Colonic mucosa (tissue), 4 donors: ENCODE measurements at regions not wholly inside any gene's neighbourhood (a gene's known extent, or its start where the extent isn't known, plus 50 kb on each side); places are given as distances from the start of the nearest gene placed in this dataset.

Experiments
- DNase-seq: peaks from one replicate; pipeline ENCODE4 v3.0.0-alpha.2; 2020
- H3K27ac ChIP-seq: fragments of 200-600 bp; one replicate; pipeline ENCODE4 v1.8.0; 2021
- H3K27me3 ChIP-seq: fragments of 200-600 bp; one replicate; pipeline ENCODE4 v1.8.0; 2021
- H3K36me3 ChIP-seq: fragments of 200-600 bp; one replicate; pipeline ENCODE4 v1.8.0; 2021
- H3K4me1 ChIP-seq: fragments of 200-600 bp; one replicate; pipeline ENCODE4 v1.8.0; 2021; ENCODE audit warnings: mild to moderate bottlenecking
- H3K4me3 ChIP-seq: fragments of 200-600 bp; one replicate; pipeline ENCODE4 v1.8.0; 2021
- H3K9ac ChIP-seq, 2 donors: one replicate each; pipeline ENCODE4 v1.7.0; 2013; ENCODE audit warnings: control low read depth in 2 of 2, low read depth in 2 of 2, low read length in 2 of 2
- H3K9me3 ChIP-seq: fragments of 200-600 bp; one replicate; pipeline ENCODE4 v1.8.0; 2021
- CTCF ChIP-seq: fragments of 200-600 bp; IDR thresholded peaks from one replicate; pipeline ENCODE4 v1.8.0; 2022; ENCODE audit warnings: antibody characterized with exemption, mild to moderate bottlenecking
- intact Hi-C: fragments of 100-400 bp; cut with DNase I; formaldehyde crosslinking; loops from one replicate; pipeline ENCODE4 v1.14.1; 2022
- donor health status: healthy.
- donor health status: DM: no; HTN: no; CAD: no.
- donor health status: DM: no; HTN: no; CAD: no.

GRCh38 chr6:105884426-105884825 lies 201.7 kb upstream of the PRDM1 start:
- H3K4me3 ChIP-seq, result no peak overlapping the region
- H3K9ac ChIP-seq, result no peak overlapping the region
- H3K27ac ChIP-seq, result no peak overlapping the region
- TF ChIP-seq CTCF, result no peak
- H3K9me3 ChIP-seq, result no peaks in the 10 kb centered on the region
- DNase-seq, result no peak
- no peaks in the 10 kb centered on the region for H3K36me3 ChIP-seq
- no peaks in the 10 kb centered on the region for H3K27me3 ChIP-seq
- H3K4me1 ChIP-seq, result no peaks in the 10 kb centered on the region
- intact Hi-C loops, result no loop called here

- Histone ChIP-seq H3K27ac (no peak overlapping the region), H3K9ac (no peak overlapping the region), H3K4me1 (no peaks in the 10 kb centered on the region), H3K4me3 (no peak overlapping the region), H3K36me3 (no peaks in the 10 kb centered on the region), H3K9me3 (no peaks in the 10 kb centered on the region), H3K27me3 (no peaks in the 10 kb centered on the region)
- TF ChIP-seq CTCF, result no peak
- DNase-seq, result no peak
- intact Hi-C loops, result no loop called here
These were observed 202.1 kb upstream of the PRDM1 start for GRCh38 chr6:105884011-105884410.

GRCh38 chr6:105882828-105883227 lies 203.3 kb upstream of the PRDM1 start:
- H3K9ac ChIP-seq, result no peak overlapping the region
- no peak overlapping the region for H3K27ac ChIP-seq
- intact Hi-C loops, result no loop called here
- DNase-seq, result no peak
- no peaks in the 10 kb centered on the region for H3K9me3 ChIP-seq
- no peak for TF ChIP-seq CTCF
- no peaks in the 10 kb centered on the region for H3K27me3 ChIP-seq
- no peak overlapping the region for H3K4me3 ChIP-seq
- no peaks in the 10 kb centered on the region for H3K36me3 ChIP-seq
- no peaks in the 10 kb centered on the region for H3K4me1 ChIP-seq

- Histone ChIP-seq H3K9me3 (no peaks in the 10 kb centered on the region), H3K27ac (no peak overlapping the region), H3K36me3 (no peaks in the 10 kb centered on the region), H3K9ac (no peak overlapping the region), H3K4me3 (no peak overlapping the region), H3K27me3 (no peaks in the 10 kb centered on the region), H3K4me1 (no peaks in the 10 kb centered on the region)
- no peak for TF ChIP-seq CTCF
- DNase-seq, result no peak
- intact Hi-C loops, result no loop called here
These were observed 203.9 kb upstream of the PRDM1 start for GRCh38 chr6:105882121-105882803.

- no peak overlapping the region for H3K4me3 ChIP-seq
- intact Hi-C loops, result no loop called here
- H3K36me3 ChIP-seq, result no peaks in the 10 kb centered on the region
- H3K4me1 ChIP-seq, result no peaks in the 10 kb centered on the region
- no peaks in the 10 kb centered on the region for H3K9me3 ChIP-seq
- H3K27ac ChIP-seq, result no peak overlapping the region
- DNase-seq, result no peak
- no peak overlapping the region for H3K9ac ChIP-seq
- TF ChIP-seq CTCF, result no peak
- no peaks in the 10 kb centered on the region for H3K27me3 ChIP-seq
These were observed 204.5 kb upstream of the PRDM1 start for GRCh38 chr6:105881608-105882007.
